Stomach (tissue), 8 donors: ENCODE measurements at regions not wholly inside any gene's neighbourhood (a gene's known extent, or its start where the extent isn't known, plus 50 kb on each side); places are given as distances from the start of the nearest gene placed in this dataset.

Source experiments
- DNase-seq, 2 donors: peaks; one replicate each; pipeline versions ENCODE4 v3.0.0 to v3.0.0-alpha.2; 2013 to 2019
- H3K27ac ChIP-seq, 5 donors: fragments of 200-600 bp in 4 of 5; sonication (generic) in 4 of 5; one replicate each; pipeline ENCODE4 v1.5.1; 2013 to 2019; ENCODE audit warnings: mild to moderate bottlenecking in 1 of 5, moderate library complexity in 1 of 5
- H3K27me3 ChIP-seq, 3 donors: fragments of 200-600 bp; sonication (generic); one replicate each; pipeline ENCODE4 v1.5.1; 2017 to 2019; ENCODE audit warnings: mixed run types in 1 of 3
- H3K36me3 ChIP-seq, 4 donors: fragments of 200-600 bp; sonication (generic); 1 replicate in 3 of 4; 2 replicates in 1 of 4; pipeline ENCODE4 v1.5.1; 2016 to 2019
- H3K4me1 ChIP-seq, 4 donors: fragments of 200-600 bp; sonication (generic); one replicate each; pipeline ENCODE4 v1.5.1; 2016 to 2019
- H3K4me3 ChIP-seq, 4 donors: fragments of 200-600 bp; sonication (generic) in 3 of 4; one replicate each; pipeline ENCODE4 v1.5.1; 2016 to 2019; ENCODE audit warnings: mild to moderate bottlenecking in 1 of 4
- H3K9me3 ChIP-seq, 4 donors: fragments of 200-600 bp; sonication (generic); one replicate each; pipeline ENCODE4 v1.5.1; 2016 to 2019
- CTCF ChIP-seq, 7 experiments: fragments of 450-650 bp in 4 of 7; fragments of 200-600 bp in 3 of 7; sonication (generic) in 3 of 7; IDR thresholded peaks; one replicate each; pipeline ENCODE4 v1.5.1; 2016 to 2019; ENCODE audit warnings: antibody characterized with exemption in 7 of 7, control low read depth in 2 of 7, mild to moderate bottlenecking in 1 of 7
- EP300 ChIP-seq: sonication (generic); formaldehyde crosslinking; IDR thresholded peaks from one replicate; pipeline ENCODE4 v1.6.1; 2017; ENCODE audit warnings: antibody characterized with exemption
- POLR2A ChIP-seq, 4 donors: fragments of 450-650 bp; IDR thresholded peaks; one replicate each; pipeline ENCODE4 v1.6.1; 2016; ENCODE audit warnings: antibody characterized with exemption in 4 of 4, control low read depth in 2 of 4, mild to moderate bottlenecking in 1 of 4, moderate library complexity in 1 of 4
- POLR2AphosphoS5 ChIP-seq, 3 donors: sonication (generic); formaldehyde crosslinking; IDR thresholded peaks; one replicate each; pipeline ENCODE4 v1.6.1; 2016; ENCODE audit warnings: antibody characterized with exemption in 3 of 3
- WGBS, 5 donors: extraction: QIAGEN DNeasy Blood & Tissue Kit in 3 of 5; methylation state at CpG; one replicate each; pipeline versions ENCODE4 v1.1.5 to v1.1.7; 2013 to 2018; 5-methylcytosine and 5-hydroxymethylcytosine counted together
- intact Hi-C: fragments of 100-400 bp; cut with DNase I; formaldehyde crosslinking; loops from one replicate; pipeline ENCODE4 v1.15.1; 2023; ENCODE audit warnings: low total_unique reads
- donor health status: healthy with polysubstance abuse.
- donor health status: Bipolar disorder and iron deficiency.
- donor health status: healthy.

GRCh38 chr20:59385038-59385437, 84.6 kb downstream of the EDN3 start:
- Histone ChIP-seq H3K27me3 (peaks cover 3 to 57% (median 6%) of the 10 kb centered on the region in 3 donors), H3K9me3 (peaks cover 0 to 7% (median 0%) of the 10 kb centered on the region in 4 donors), H3K4me1 (no peaks in the 10 kb centered on the region), H3K4me3 (no peak overlapping the region), H3K27ac (no peak overlapping the region), H3K36me3 (no peaks in the 10 kb centered on the region)
- WGBS, 5 donors = 67 to 88% (median 72%) methylated on average over 2 to 3 of the region's 3 CpGs
- no peak for TF ChIP-seq POLR2AphosphoS5 (IDR thresholded peaks at IDR 0.05)
- TF ChIP-seq EP300 = no peak
- TF ChIP-seq CTCF (IDR thresholded peaks at IDR 0.05) = no peak
- no peak for TF ChIP-seq POLR2A (IDR thresholded peaks at IDR 0.05)
- no peak for DNase-seq
- intact Hi-C loops = no loop called here

GRCh38 chr20:59385480-59385879, 85.1 kb downstream of the EDN3 start:
- peaks cover 0 to 54% (median 6%) of the 10 kb centered on the region in 3 donors for H3K27me3 ChIP-seq
- H3K4me1 ChIP-seq = no peaks in the 10 kb centered on the region
- no peak overlapping the region for H3K27ac ChIP-seq
- H3K4me3 ChIP-seq = no peak overlapping the region
- H3K9me3 ChIP-seq = peaks cover 0 to 7% (median 0%) of the 10 kb centered on the region in 4 donors
- intact Hi-C loops = no loop called here
- no peaks in the 10 kb centered on the region for H3K36me3 ChIP-seq
- peak in 1 of 2 donors; percentile 57 for DNase-seq
- TF ChIP-seq POLR2AphosphoS5 (IDR thresholded peaks at IDR 0.05) = no peak
- TF ChIP-seq EP300 = no peak
- no peak for TF ChIP-seq POLR2A (IDR thresholded peaks at IDR 0.05)
- no peak for TF ChIP-seq CTCF (IDR thresholded peaks at IDR 0.05)
- WGBS, 5 donors = 34 to 70% (median 40%) methylated on average over 2 to 5 of the region's 5 CpGs

GRCh38 chr20:59386809-59387208, 86.4 kb downstream of the EDN3 start:
- Histone ChIP-seq H3K36me3 (no peaks in the 10 kb centered on the region), H3K9me3 (peaks cover 0 to 7% (median 0%) of the 10 kb centered on the region in 4 donors), H3K27ac (no peak overlapping the region), H3K27me3 (peaks cover 0 to 41% (median 6%) of the 10 kb centered on the region in 3 donors), H3K4me3 (no peak overlapping the region), H3K4me1 (no peaks in the 10 kb centered on the region)
- intact Hi-C loops = no loop called here
- TF ChIP-seq EP300 (no peak), POLR2AphosphoS5 (IDR thresholded peaks at IDR 0.05) (no peak), POLR2A (IDR thresholded peaks at IDR 0.05) (no peak)
- peak in 1 of 2 donors; percentile 47 for DNase-seq
- WGBS, 5 donors = 13 to 41% (median 20%) methylated on average over 3 of the region's 3 CpGs

- H3K9me3 ChIP-seq = peaks cover 0 to 7% (median 0%) of the 10 kb centered on the region in 4 donors
- H3K36me3 ChIP-seq = no peaks in the 10 kb centered on the region
- no peak for TF ChIP-seq POLR2A (IDR thresholded peaks at IDR 0.05)
- TF ChIP-seq CTCF (IDR thresholded peaks at IDR 0.05) = no peak
- TF ChIP-seq EP300 = no peak
- no peak for TF ChIP-seq POLR2AphosphoS5 (IDR thresholded peaks at IDR 0.05)
- H3K27ac ChIP-seq = no peak overlapping the region
- WGBS, 5 donors = 81 to 88% (median 86%) methylated on average over 3 of the region's 3 CpGs
- intact Hi-C loops = no loop called here
- H3K4me3 ChIP-seq = no peak overlapping the region
- no peaks in the 10 kb centered on the region for H3K4me1 ChIP-seq
- peaks cover 0 to 30% (median 6%) of the 10 kb centered on the region in 3 donors for H3K27me3 ChIP-seq
- DNase-seq = no peak
These were observed 87.5 kb downstream of the EDN3 start for GRCh38 chr20:59387891-59388290.

GRCh38 chr20:59388402-59388801, 88.0 kb downstream of the EDN3 start:
- TF ChIP-seq EP300 (no peak), CTCF (IDR thresholded peaks at IDR 0.05) (no peak), POLR2AphosphoS5 (IDR thresholded peaks at IDR 0.05) (no peak), POLR2A (IDR thresholded peaks at IDR 0.05) (no peak)
- intact Hi-C loops = no loop called here
- H3K9me3 ChIP-seq = peaks cover 0 to 7% (median 0%) of the 10 kb centered on the region in 4 donors
- no peaks in the 10 kb centered on the region for H3K36me3 ChIP-seq
- H3K27me3 ChIP-seq = peaks cover 0 to 25% (median 6%) of the 10 kb centered on the region in 3 donors
- 56 to 88% (median 83%) methylated on average over 3 to 4 of the region's 4 CpGs for WGBS, 5 donors
- no peak for DNase-seq
- H3K4me3 ChIP-seq = no peak overlapping the region
- H3K27ac ChIP-seq = no peak overlapping the region
- H3K4me1 ChIP-seq = no peaks in the 10 kb centered on the region
